Large intestine (tissue), 3 donors: ENCODE measurements at regions not wholly inside any gene's neighbourhood (a gene's known extent, or its start where the extent isn't known, plus 50 kb on each side); places are given as distances from the start of the nearest gene placed in this dataset.

Experiments
- DNase-seq, 2 donors: peaks; one replicate each; pipeline versions ENCODE4 v3.0.0 to v3.0.0-alpha.2; 2013
- H3K27ac ChIP-seq: one replicate; pipeline ENCODE4 v1.5.1; 2013; ENCODE audit warnings: low read length
- H3K27me3 ChIP-seq: 2 replicates; pipeline ENCODE4 v1.6.1; 2013; ENCODE audit warnings: low read length; ENCODE audit not compliant: control insufficient read depth, insufficient read depth
- H3K36me3 ChIP-seq: 2 replicates; pipeline ENCODE4 v1.6.1; 2013; ENCODE audit warnings: low read length; ENCODE audit not compliant: control insufficient read depth, insufficient read depth
- H3K4me1 ChIP-seq: one replicate; pipeline ENCODE4 v1.6.1; 2013; ENCODE audit warnings: low read length; ENCODE audit not compliant: control insufficient read depth, insufficient read depth
- H3K4me3 ChIP-seq: one replicate; pipeline ENCODE4 v1.5.1; 2013; ENCODE audit warnings: low read length
- H3K9me3 ChIP-seq: one replicate; pipeline ENCODE4 v1.6.1; 2013; ENCODE audit warnings: mild to moderate bottlenecking, low read depth, low read length, moderate library complexity; ENCODE audit not compliant: control insufficient read depth
- WGBS: methylation state at CpG from one replicate; pipeline ENCODE4 v1.1.5; 2013; ENCODE audit warnings: low lambda C conversion rate; ENCODE audit not compliant: insufficient coverage; 5-methylcytosine and 5-hydroxymethylcytosine counted together

GRCh38 chr10:124338276-124338925 is 80.3 kb downstream of the OAT start:
- H3K36me3 ChIP-seq = no peaks in the 10 kb centered on the region
- no peak for DNase-seq
- H3K4me3 ChIP-seq = no peak overlapping the region
- H3K4me1 ChIP-seq = peaks cover 3% of the 10 kb centered on the region
- H3K27ac ChIP-seq = no peak overlapping the region
- H3K9me3 ChIP-seq = no peaks in the 10 kb centered on the region
- WGBS = no CpG with 5 or more reads among the region's 4 CpGs
- no peaks in the 10 kb centered on the region for H3K27me3 ChIP-seq

- no CpG with 5 or more reads among the region's 2 CpGs for WGBS
- no peaks in the 10 kb centered on the region for H3K9me3 ChIP-seq
- peaks cover 2% of the 10 kb centered on the region for H3K4me1 ChIP-seq
- no peak for DNase-seq
- H3K27ac ChIP-seq = no peak overlapping the region
- H3K36me3 ChIP-seq = no peaks in the 10 kb centered on the region
- H3K27me3 ChIP-seq = no peaks in the 10 kb centered on the region
- no peak overlapping the region for H3K4me3 ChIP-seq
Observed at GRCh38 chr10:124336186-124336585, 82.5 kb downstream of the OAT start.

- Histone ChIP-seq H3K9me3 (no peaks in the 10 kb centered on the region), H3K36me3 (no peaks in the 10 kb centered on the region), H3K4me1 (no peaks in the 10 kb centered on the region), H3K4me3 (no peak overlapping the region), H3K27me3 (peaks cover 6% of the 10 kb centered on the region), H3K27ac (no peak overlapping the region)
- no peak for DNase-seq
- no CpG with 5 or more reads among the region's 1 CpG for WGBS
Observed at GRCh38 chr10:124333931-124334330, 84.8 kb downstream of the OAT start.

- WGBS = no CpG with 5 or more reads among the region's 1 CpG
- Histone ChIP-seq H3K27me3 (peaks cover 6% of the 10 kb centered on the region), H3K36me3 (no peaks in the 10 kb centered on the region), H3K9me3 (no peaks in the 10 kb centered on the region), H3K4me3 (no peak overlapping the region), H3K4me1 (no peaks in the 10 kb centered on the region), H3K27ac (no peak overlapping the region)
- no peak for DNase-seq
Observed at GRCh38 chr10:124332426-124332825, 86.3 kb downstream of the OAT start.

GRCh38 chr10:124329941-124330340 is 88.8 kb downstream of the OAT start:
- H3K4me3 ChIP-seq = no peak overlapping the region
- H3K27me3 ChIP-seq = peaks cover 6% of the 10 kb centered on the region
- no peaks in the 10 kb centered on the region for H3K36me3 ChIP-seq
- H3K9me3 ChIP-seq = no peaks in the 10 kb centered on the region
- H3K4me1 ChIP-seq = no peaks in the 10 kb centered on the region
- no CpG with 5 or more reads among the region's 5 CpGs for WGBS
- DNase-seq = no peak
- no peak overlapping the region for H3K27ac ChIP-seq

GRCh38 chr10:124329362-124329761 is 89.4 kb downstream of the OAT start:
- DNase-seq = no peak
- H3K4me1 ChIP-seq = no peaks in the 10 kb centered on the region
- no peaks in the 10 kb centered on the region for H3K36me3 ChIP-seq
- H3K27ac ChIP-seq = no peak overlapping the region
- no peaks in the 10 kb centered on the region for H3K9me3 ChIP-seq
- no peak overlapping the region for H3K4me3 ChIP-seq
- H3K27me3 ChIP-seq = peaks cover 6% of the 10 kb centered on the region
- WGBS = no CpG with 5 or more reads among the region's 1 CpG

- Histone ChIP-seq H3K27ac (no peak overlapping the region), H3K4me3 (no peak overlapping the region), H3K9me3 (no peaks in the 10 kb centered on the region), H3K27me3 (peaks cover 6% of the 10 kb centered on the region), H3K4me1 (no peaks in the 10 kb centered on the region), H3K36me3 (no peaks in the 10 kb centered on the region)
- WGBS = no CpG with 5 or more reads among the region's 10 CpGs
- DNase-seq = no peak
Observed at GRCh38 chr10:124328477-124329220, 90.1 kb downstream of the OAT start.

GRCh38 chr10:124325998-124326636 is 92.6 kb downstream of the OAT start:
- Histone ChIP-seq H3K4me3 (no peak overlapping the region), H3K4me1 (no peaks in the 10 kb centered on the region), H3K27me3 (peaks cover 6% of the 10 kb centered on the region), H3K36me3 (no peaks in the 10 kb centered on the region), H3K27ac (no peak overlapping the region), H3K9me3 (no peaks in the 10 kb centered on the region)
- WGBS = no CpG with 5 or more reads among the region's 1 CpG
- DNase-seq = no peak

- H3K27me3 ChIP-seq = peaks cover 3% of the 10 kb centered on the region
- H3K4me3 ChIP-seq = no peak overlapping the region
- no CpG with 5 or more reads among the region's 3 CpGs for WGBS
- H3K27ac ChIP-seq = no peak overlapping the region
- no peaks in the 10 kb centered on the region for H3K4me1 ChIP-seq
- DNase-seq = no peak
- no peaks in the 10 kb centered on the region for H3K9me3 ChIP-seq
- H3K36me3 ChIP-seq = no peaks in the 10 kb centered on the region
Observed at GRCh38 chr10:124325633-124325914, 93.1 kb downstream of the OAT start.

- Histone ChIP-seq H3K27ac (no peak overlapping the region), H3K27me3 (peaks cover 3% of the 10 kb centered on the region), H3K9me3 (no peaks in the 10 kb centered on the region), H3K4me1 (no peaks in the 10 kb centered on the region), H3K4me3 (no peak overlapping the region), H3K36me3 (no peaks in the 10 kb centered on the region)
- no CpG with 5 or more reads among the region's 19 CpGs for WGBS
- no peak for DNase-seq
Observed at GRCh38 chr10:124324856-124325632, 93.7 kb downstream of the OAT start.
